ENCODE measurements at regions not wholly inside any gene's neighbourhood (a gene's known extent, or its start where the extent isn't known, plus 50 kb on each side); places are given as distances from the start of the nearest gene placed in this dataset. TPM values are rescaled to one million over a fixed set of nuclear protein-coding genes. Genes with fewer than 3 reads are reported as not detected.
A peak's percentile ranks its signal among the peaks of the same experiment; 100 is the strongest.

DNA sequence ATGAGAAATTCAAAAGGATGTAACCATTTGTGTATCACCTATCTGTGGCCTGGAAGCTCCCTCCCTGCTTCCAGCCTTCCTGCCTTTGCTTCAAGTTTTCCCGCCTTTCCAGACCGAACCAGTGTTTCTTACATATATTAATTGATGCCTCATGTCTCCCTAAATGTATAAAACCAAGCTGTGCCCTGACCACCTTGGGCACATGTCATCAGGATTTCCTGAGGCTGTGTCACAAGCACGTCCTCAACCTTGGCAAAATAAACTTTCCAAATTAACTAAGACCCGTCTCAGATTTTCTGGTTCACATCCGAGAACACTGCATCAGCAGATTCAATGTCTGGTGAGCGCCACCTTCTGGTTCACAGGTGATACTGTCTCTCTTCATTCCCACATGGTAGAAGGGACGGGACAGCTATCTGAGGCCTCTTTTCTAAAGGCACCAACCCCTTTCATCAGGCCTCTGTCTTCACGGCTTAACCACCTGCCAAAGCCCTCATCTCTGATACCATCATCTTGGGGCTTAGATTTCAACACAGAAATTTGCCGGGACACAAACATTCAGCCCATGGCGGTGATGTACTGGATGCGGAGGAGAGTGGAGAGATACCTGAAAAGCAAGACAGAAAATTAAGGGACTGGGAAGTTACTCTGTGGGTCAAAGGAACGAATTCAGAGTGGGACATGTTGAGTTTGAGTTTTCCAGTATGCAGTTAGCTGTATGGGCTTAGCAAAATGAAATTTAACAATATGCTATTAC is 58.7 kb upstream of the PABPC3 start:
- Histone ChIP-seq H3K4me3 (no peak overlapping the region), H3K4me1 (no peaks in the 10 kb centered on the region), H3K9me3 (no peaks in the 10 kb centered on the region), H3K27me3 (no peaks in the 10 kb centered on the region), H3K36me3 (no peaks in the 10 kb centered on the region), H3K27ac (no peak overlapping the region)
- intact Hi-C loops (cut with DNase I; ENCODE audit: low total_unique reads), result no loop called here
- DNase-seq, result no peak
- TF ChIP-seq, protein P1, sequence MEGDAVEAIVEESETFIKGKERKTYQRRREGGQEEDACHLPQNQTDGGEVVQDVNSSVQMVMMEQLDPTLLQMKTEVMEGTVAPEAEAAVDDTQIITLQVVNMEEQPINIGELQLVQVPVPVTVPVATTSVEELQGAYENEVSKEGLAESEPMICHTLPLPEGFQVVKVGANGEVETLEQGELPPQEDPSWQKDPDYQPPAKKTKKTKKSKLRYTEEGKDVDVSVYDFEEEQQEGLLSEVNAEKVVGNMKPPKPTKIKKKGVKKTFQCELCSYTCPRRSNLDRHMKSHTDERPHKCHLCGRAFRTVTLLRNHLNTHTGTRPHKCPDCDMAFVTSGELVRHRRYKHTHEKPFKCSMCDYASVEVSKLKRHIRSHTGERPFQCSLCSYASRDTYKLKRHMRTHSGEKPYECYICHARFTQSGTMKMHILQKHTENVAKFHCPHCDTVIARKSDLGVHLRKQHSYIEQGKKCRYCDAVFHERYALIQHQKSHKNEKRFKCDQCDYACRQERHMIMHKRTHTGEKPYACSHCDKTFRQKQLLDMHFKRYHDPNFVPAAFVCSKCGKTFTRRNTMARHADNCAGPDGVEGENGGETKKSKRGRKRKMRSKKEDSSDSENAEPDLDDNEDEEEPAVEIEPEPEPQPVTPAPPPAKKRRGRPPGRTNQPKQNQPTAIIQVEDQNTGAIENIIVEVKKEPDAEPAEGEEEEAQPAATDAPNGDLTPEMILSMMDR (IDR thresholded peaks at IDR 0.05), result peak; percentile 42 to 52 (median 46)
- TF ChIP-seq POLR2A (IDR thresholded peaks at IDR 0.05), result no peak

DNA sequence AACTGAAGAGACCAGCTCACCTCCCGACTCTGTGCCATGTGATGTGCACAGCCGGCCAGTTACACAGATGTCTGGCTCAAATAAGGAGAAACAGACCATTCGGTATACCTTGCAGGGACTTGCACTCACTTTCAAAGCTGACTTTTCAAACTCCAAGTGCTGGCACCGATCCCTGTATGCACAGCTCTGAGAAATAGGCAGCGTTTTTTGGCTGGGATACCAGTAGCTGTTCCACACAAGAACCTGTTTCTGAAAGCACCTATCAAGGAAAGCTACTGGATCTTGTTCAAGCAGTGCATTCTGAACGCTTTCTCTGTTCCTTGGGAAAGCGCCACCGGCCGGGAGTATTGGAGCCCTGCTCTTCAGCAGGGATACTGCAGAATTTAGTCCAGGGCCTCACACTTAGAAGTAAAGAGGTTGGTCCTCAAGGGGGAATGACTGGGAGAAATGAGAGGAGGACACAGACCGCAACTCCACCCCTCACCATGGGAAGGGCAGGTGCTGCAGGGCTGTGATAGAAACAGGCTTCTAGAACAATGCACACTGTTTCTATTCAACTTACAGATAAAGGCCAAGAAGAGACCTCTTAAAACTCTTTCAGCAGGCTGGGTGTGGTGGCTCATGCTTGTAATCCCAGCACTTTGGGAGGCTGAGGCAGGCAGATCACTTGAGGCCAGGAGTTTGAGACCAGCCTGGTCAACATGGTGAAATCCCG is 53.6 kb upstream of the PABPC3 start:
- Histone ChIP-seq H3K27ac (no peak overlapping the region), H3K4me3 (no peak overlapping the region), H3K36me3 (no peaks in the 10 kb centered on the region), H3K9me3 (no peaks in the 10 kb centered on the region), H3K4me1 (no peaks in the 10 kb centered on the region), H3K27me3 (peaks cover 0 to 9% of the 10 kb centered on the region in 2 donors)
- intact Hi-C loops (cut with DNase I; ENCODE audit: low total_unique reads), result no loop called here
- no peak for DNase-seq
- TF ChIP-seq, protein P1 (IDR thresholded peaks at IDR 0.05), result no peak
- no peak for TF ChIP-seq POLR2A (IDR thresholded peaks at IDR 0.05)

DNA sequence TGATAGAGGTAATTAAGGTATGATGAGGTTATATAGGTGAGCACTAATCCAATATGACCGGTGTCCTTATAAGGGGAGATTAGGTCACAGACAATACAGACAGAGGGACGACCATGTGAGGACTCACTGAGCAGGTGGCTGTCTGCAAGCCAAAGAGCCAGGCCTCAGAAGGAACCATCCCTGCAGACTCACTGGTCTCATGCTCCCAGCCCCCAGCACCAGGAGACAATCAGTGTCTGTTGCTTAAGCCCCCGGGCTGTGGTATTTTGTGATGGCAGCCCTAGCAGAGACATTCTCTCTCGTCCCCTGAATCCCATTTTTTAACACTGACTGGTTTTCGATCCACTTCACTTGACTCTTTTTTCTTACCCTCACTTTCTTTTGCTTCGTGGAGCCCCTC is 51.9 kb upstream of the PABPC3 start:
- Histone ChIP-seq H3K27ac (no peak overlapping the region), H3K27me3 (peaks cover 0 to 9% of the 10 kb centered on the region in 2 donors), H3K4me3 (no peak overlapping the region), H3K9me3 (no peaks in the 10 kb centered on the region), H3K4me1 (no peaks in the 10 kb centered on the region), H3K36me3 (no peaks in the 10 kb centered on the region)
- no peak for DNase-seq
- no peak for TF ChIP-seq POLR2A (IDR thresholded peaks at IDR 0.05)
- TF ChIP-seq, protein P1 (IDR thresholded peaks at IDR 0.05), result no peak
- intact Hi-C loops (cut with DNase I; ENCODE audit: low total_unique reads), result no loop called here

Small RNAs in the stretch of these regions (small RNA-seq; reads per million reads assigned to genes)
- gene AL590099.1 (not detected), gene LSP1P1 (not detected)
